DMS53 (cell line): ENCODE measurements at regions not wholly inside any gene's neighbourhood (a gene's known extent, or its start where the extent isn't known, plus 50 kb on each side); places are given as distances from the start of the nearest gene placed in this dataset.

Experiments used
- DNase-seq: peaks from one replicate; lab custom pipeline; 2025; lab: John Stamatoyannopoulos, UW

- DNase-seq = no peak
Measured at GRCh38 chr14:42750771-42751170, 1144.1 kb downstream of the LRFN5 start.

DNA sequence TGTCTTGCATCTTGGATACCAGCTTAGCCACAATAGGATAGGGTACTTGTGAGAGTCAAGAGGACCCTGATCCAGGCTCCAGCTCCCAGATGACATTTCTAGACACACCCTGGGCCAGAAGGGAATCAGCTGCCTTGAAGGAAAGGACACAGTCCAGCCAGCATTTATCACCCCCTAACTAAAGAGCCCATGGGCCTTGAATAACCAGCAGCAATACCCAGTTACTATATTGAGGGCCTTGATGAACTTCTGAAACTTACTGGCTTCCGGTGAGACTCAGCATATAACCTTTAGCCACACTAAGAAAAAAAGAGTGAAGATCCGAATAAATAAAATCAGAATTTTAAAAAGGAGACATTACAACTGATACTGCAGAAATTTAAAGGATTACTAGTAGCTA lies 1135.4 kb downstream of the LRFN5 start:
- no peak for DNase-seq

DNA sequence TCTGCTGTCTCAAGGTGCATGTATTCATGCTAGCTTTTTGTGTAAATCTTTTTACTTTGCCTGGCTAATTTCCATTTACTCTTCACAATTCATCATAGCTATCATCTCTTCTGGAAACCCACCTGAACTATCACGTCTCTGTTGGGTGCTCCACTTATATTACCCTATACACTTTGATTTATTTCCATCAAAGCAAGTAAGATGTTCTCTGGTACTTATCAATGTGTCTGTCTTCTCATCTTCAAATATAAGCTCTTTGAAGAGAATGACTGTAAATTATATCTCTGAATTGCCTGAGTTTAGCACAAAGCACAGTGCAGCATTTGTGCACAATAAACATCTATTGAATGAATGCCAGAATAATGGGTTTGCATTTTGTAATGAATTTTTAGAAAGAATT lies 1129.7 kb downstream of the LRFN5 start:
- DNase-seq = no peak

- DNase-seq = no peak
Measured at GRCh38 chr14:42734041-42734440, 1127.4 kb downstream of the LRFN5 start.

DNA sequence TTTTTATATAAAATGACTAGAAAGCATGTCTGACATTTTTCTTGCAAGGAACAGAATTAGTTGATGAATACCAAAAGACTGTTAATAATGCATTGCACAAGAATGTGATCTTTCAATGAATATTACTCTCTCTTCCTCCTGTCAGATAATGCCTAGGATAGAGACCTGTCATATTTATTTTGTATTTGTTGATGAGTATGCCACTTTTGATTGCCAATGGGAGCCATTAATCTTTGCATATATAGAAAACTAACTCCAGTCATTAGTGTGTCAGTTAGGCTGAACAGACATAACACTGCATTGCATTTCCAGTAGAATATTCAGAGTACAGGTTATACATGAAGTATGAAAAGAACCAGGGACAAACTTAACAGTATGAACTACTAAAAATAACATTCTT lies 1125.3 kb downstream of the LRFN5 start:
- DNase-seq = no peak

DNA sequence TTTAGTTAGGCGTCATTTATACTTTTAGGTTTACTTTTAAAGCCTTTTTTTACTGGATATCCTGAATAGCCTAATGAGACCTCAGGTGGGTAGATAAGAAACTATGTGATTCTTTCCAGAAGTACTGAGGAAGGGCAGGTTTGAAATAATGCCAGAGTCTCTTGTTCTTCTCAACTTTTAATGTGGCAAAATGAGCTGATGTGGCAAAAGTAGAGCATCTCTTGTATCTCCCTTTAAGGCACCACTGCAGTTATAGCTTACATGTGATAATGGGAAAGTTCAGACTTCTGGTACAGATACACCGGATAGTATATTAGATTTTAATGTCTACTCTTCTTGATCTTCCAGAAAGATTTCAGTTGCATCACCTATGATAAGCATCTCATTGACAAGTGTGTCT lies 1124.8 kb downstream of the LRFN5 start:
- no peak for DNase-seq

- DNase-seq = no peak
Measured at GRCh38 chr14:42729681-42730080, 1123.0 kb downstream of the LRFN5 start.

- peak; percentile 37 for DNase-seq
Measured at GRCh38 chr14:42719391-42719790, 1112.7 kb downstream of the LRFN5 start.

- no peak for DNase-seq
Measured at GRCh38 chr14:42715316-42715715, 1108.6 kb downstream of the LRFN5 start.

DNA sequence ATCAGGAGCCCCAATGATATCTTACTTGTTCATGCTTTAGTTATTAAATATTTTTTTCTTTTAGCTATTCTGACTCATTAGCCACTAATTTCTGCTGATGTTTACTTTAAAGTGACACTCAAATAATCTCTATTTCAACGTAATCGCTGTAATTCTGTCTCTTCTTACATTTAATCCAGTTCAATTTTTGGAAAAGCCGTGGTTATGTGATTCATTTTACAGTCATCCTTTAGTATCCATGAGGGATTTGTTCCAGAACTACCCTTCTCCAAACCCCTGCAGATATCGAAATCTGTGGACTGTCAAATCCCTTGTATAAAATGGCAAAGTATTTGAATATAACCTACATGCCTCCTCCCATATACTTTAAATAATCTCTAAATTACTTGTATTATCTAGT lies 1103.4 kb downstream of the LRFN5 start:
- DNase-seq = no peak

- DNase-seq = no peak
Measured at GRCh38 chr14:42703501-42703900, 1096.8 kb downstream of the LRFN5 start.

- DNase-seq = no peak
Measured at GRCh38 chr14:42687421-42687820, 1080.7 kb downstream of the LRFN5 start.

- no peak for DNase-seq
Measured at GRCh38 chr14:42683707-42684106, 1077.0 kb downstream of the LRFN5 start.

DNA sequence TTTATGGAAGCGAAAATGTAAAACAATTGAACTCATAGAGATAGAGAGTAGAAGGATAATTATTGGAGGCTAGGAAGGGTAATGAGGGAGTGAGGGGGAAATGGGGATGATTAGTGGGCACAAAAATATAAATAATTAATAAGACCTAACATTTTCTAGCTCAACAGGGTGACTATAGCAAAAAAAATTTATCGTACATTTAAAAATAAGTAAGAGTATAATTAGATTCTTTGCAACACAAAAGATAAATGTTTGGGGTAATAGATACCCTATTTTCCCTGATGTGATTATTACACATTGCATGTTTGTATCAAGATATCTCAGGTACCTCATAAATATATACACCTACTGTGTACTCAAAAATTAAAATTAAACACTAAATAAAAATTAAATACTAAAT lies 1070.0 kb downstream of the LRFN5 start:
- DNase-seq = no peak

DNA sequence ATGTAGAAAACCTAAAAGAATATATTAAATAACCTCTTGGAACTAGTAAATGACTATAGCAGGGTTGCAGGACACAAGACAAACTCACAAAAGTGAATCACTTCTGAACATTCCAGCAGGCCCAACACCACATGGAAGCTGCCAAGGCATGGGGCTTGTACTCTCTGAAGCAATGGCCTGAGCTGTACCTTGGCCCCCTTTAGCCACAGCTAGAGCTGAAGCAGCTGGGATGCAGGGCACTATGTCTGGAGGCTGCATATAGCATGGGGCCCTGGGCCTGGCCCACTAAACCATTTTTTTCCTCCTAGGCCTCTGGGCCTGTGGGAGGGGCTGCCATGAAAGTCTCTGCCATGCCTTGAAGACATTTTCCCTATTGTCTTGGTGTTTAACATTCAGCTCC lies 1067.3 kb downstream of the LRFN5 start:
- DNase-seq = no peak

GRCh38 chr14:42671636-42672035 lies 1065.0 kb downstream of the LRFN5 start:
- DNase-seq = no peak

- peak; percentile 24 for DNase-seq
Measured at GRCh38 chr14:42665083-42665482, 1058.4 kb downstream of the LRFN5 start.

GRCh38 chr14:42664190-42664589 lies 1057.5 kb downstream of the LRFN5 start:
- no peak for DNase-seq

- no peak for DNase-seq
Measured at GRCh38 chr14:42654707-42655106, 1048.0 kb downstream of the LRFN5 start.

DNA sequence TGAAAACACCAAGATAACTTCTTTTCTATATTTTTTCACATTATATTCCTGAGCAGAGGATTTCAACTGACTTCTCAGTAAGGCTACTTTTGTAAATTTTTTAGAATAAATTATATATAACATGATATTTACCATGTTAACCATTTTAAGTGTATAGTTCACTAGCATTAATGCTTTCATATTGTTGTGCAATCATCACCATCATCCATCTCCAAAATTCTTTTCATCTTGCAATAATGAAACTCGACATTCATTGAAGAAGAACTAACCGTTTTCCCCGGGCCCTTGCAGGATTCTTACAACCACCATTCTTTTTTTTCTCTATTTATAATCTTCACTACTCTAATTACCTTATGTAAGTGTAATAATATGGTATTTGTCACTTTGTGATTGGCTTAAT lies 1036.1 kb downstream of the LRFN5 start:
- no peak for DNase-seq

DNA sequence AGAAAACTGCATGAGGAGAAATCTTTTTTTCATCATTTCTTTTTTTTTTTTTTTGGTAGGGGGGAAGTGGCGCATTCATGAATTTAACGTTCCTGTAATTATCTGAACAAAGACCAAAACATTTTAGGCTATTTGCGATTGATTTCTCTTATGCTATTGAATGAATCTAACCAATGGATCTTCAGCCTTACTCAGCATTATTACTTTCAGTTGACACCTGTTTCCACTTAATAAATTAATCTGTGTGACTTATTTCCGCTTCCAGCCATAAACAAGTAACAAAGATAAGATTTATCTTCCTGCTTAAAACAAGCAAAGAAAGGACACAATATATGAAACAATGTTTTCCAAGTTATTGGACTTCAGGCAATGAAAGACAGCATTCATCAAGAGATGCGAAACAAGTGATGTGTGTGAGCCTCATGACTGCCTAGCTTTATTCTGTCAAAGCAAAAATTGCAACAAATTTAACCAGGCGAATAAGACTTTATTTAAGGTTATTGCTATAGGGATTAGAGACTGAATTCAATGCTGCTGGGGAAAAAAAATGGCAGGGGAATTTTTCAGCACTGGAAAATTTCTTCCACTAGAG lies 1026.9 kb downstream of the LRFN5 start:
- no peak for DNase-seq

DNA sequence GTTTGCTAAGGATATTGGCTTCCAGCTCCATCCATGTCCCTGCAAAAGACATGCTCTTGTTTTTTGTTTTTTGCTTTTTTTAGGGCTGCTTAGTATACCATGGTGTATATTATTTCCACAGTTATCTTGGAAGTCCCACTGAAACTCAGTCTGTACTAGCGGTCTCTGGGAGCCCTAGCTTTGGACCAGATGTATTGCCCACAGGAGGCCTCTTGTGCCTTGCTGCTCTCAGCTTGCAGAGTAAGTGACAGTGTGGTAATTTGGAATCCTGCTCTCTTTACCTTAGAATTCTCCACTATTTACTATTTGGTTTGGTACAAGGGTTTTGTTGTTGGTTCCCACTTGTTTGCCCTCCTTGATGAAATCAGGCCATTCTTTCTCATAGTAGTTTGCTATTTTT lies 1022.9 kb downstream of the LRFN5 start:
- DNase-seq = no peak

GRCh38 chr14:42628602-42629001 lies 1021.9 kb downstream of the LRFN5 start:
- no peak for DNase-seq

DNA sequence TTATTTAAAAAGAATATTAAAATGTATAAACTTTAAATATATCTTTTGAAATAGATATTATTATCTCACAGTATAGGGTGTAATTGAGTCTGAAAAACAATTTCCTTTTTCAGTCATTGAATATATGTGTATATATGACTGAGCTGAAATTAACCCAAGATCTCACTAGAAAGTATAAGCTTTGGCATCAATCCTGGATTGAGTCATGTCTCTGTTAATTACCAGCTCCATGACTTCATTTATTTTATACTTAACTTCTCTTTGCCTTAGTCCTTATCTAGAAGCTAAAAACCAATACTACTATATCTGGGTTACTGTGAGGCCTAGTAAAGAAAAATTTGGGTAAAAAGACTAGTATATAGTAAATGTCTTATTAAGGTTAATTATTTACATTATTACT lies 1020.3 kb downstream of the LRFN5 start:
- DNase-seq = no peak
